Glutamatergic neuron (in vitro differentiated cells): ENCODE measurements at regions not wholly inside any gene's neighbourhood (a gene's known extent, or its start where the extent isn't known, plus 50 kb on each side); places are given as distances from the start of the nearest gene placed in this dataset.

Experiments
- DNase-seq: peaks from one replicate; pipeline ENCODE4 v3.0.0; 2022
- H3K27ac Mint-ChIP-seq: one replicate; pipeline ENCODE4 v1.8.0; 2020; ENCODE audit warnings: mild to moderate bottlenecking, mixed read lengths, inconsistent platforms; ENCODE audit not compliant: unreplicated experiment
- H3K27me3 Mint-ChIP-seq: one replicate; pipeline ENCODE4 v1.8.0; 2020; ENCODE audit warnings: mild to moderate bottlenecking, moderate library complexity, mixed read lengths, inconsistent platforms; ENCODE audit not compliant: unreplicated experiment
- H3K36me3 Mint-ChIP-seq: one replicate; pipeline ENCODE4 v1.8.0; 2020; ENCODE audit warnings: mild to moderate bottlenecking, mixed read lengths, inconsistent platforms; ENCODE audit not compliant: unreplicated experiment
- H3K4me1 Mint-ChIP-seq: one replicate; pipeline ENCODE4 v1.8.0; 2020; ENCODE audit warnings: mild to moderate bottlenecking, low read depth, mixed read lengths, inconsistent platforms; ENCODE audit not compliant: unreplicated experiment
- H3K4me3 Mint-ChIP-seq: one replicate; pipeline ENCODE4 v1.8.0; 2020; ENCODE audit warnings: mild to moderate bottlenecking, mixed read lengths, inconsistent platforms; ENCODE audit not compliant: unreplicated experiment
- H3K9me3 Mint-ChIP-seq: one replicate; pipeline ENCODE4 v1.8.0; 2020; ENCODE audit warnings: mild to moderate bottlenecking, moderate library complexity, mixed read lengths, inconsistent platforms; ENCODE audit not compliant: unreplicated experiment
- TF ChIP-seq, protein P1 (sequence below): fragments of 200-600 bp; sonication (generic); IDR thresholded peaks from one replicate; pipeline ENCODE4 v1.5.0; 2021; ENCODE audit not compliant: partially characterized antibody, unreplicated experiment

DNA sequence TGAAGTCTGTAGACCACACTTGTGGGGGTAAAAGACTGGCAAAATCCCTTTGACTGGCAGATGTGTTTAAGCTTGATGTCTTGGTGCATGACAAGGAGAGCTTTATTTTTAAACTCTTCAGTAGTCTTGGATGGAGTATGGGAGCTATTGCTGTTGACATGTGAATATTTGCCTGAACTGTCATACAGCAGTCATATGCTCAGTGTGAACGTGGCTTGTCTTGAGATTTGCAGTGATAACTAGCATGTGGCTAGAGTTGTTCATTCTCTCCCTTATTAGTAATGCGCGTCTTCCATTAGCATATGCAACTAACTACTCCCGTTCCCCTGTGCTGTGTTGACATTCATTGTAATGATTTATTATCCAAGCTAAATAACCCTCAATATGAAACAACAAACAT, 523.6 kb upstream of the WWC1 start:
- no peaks in the 10 kb centered on the region for H3K9me3 Mint-ChIP-seq
- H3K4me1 Mint-ChIP-seq, result peaks cover 27% of the 10 kb centered on the region
- TF ChIP-seq, protein P1, sequence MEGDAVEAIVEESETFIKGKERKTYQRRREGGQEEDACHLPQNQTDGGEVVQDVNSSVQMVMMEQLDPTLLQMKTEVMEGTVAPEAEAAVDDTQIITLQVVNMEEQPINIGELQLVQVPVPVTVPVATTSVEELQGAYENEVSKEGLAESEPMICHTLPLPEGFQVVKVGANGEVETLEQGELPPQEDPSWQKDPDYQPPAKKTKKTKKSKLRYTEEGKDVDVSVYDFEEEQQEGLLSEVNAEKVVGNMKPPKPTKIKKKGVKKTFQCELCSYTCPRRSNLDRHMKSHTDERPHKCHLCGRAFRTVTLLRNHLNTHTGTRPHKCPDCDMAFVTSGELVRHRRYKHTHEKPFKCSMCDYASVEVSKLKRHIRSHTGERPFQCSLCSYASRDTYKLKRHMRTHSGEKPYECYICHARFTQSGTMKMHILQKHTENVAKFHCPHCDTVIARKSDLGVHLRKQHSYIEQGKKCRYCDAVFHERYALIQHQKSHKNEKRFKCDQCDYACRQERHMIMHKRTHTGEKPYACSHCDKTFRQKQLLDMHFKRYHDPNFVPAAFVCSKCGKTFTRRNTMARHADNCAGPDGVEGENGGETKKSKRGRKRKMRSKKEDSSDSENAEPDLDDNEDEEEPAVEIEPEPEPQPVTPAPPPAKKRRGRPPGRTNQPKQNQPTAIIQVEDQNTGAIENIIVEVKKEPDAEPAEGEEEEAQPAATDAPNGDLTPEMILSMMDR, result no peak
- H3K27ac Mint-ChIP-seq, result no peak overlapping the region
- H3K4me3 Mint-ChIP-seq, result no peak overlapping the region
- no peaks in the 10 kb centered on the region for H3K36me3 Mint-ChIP-seq
- DNase-seq, result no peak
- no peaks in the 10 kb centered on the region for H3K27me3 Mint-ChIP-seq

DNA sequence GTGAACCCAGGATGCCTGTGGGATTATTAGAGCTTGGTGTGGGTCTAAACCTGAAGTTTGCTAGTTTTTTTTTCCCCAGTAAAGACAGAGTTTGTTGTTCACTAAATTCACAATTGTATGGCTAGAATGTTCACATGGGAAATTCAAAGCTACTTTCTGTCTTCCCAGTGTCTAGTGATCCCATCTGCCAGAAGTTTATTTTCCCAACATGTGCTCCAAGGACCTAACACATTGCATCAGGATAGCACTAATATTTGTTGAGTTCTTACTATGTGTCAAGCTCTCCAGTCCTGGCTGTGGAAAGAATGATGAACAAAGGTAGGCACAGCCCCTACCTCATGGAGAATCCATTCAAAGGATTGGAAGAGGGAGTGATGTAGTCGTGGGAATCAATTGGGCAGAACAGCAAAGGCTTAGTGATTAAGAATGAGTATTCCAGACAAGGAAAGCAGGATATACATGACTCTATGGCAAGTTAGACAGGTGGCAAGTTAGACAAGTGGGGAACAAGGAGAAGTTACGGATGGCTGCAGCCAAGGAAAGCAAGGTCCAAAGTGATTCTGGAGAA, 521.5 kb upstream of the WWC1 start:
- Mint-ChIP-seq H3K27me3 (no peaks in the 10 kb centered on the region), H3K4me1 (peaks cover 19% of the 10 kb centered on the region), H3K36me3 (no peaks in the 10 kb centered on the region), H3K27ac (no peak overlapping the region), H3K4me3 (no peak overlapping the region), H3K9me3 (no peaks in the 10 kb centered on the region)
- TF ChIP-seq, protein P1, result no peak
- no peak for DNase-seq

DNA sequence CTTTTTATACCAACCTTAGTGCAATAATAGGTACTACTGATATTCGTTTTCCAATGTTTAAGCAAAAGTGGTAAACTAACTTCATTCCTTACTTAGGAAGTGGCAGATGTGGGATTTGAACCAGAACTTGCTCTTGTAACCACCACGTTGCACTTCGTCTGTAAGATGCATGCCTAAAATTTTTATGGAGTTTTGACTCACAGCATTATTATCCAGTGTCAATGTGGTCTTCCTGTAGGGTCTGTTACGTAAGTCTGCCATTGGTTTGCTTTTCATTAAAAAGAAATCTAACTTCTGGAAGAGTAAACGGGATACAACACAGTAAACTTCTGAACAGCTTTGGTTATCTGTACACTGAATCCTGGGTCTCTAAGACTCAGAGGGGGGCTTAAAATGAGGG, 521.0 kb upstream of the WWC1 start:
- Mint-ChIP-seq H3K27me3 (no peaks in the 10 kb centered on the region), H3K36me3 (no peaks in the 10 kb centered on the region), H3K4me3 (no peak overlapping the region), H3K4me1 (peaks cover 14% of the 10 kb centered on the region), H3K9me3 (no peaks in the 10 kb centered on the region), H3K27ac (no peak overlapping the region)
- DNase-seq, result no peak
- TF ChIP-seq, protein P1, result no peak

DNA sequence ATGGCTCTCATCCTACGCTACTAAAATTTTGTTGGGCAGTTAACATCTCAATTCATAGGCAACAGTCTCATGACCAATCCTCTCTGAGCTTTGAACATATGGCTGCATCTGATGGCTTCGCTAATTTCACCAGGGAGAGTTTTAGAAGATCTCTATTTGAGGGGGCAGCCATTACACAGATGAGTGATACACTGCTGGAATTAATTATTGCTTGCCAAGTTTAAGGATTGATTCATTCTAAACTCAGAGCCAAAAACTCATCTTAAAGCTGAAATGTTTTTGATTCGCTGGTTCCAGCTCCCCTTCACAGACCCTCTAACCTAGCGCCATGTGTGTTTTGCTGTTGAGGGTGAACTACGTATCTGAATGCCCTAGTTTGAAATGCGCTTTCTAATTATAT, 519.9 kb upstream of the WWC1 start:
- peak overlapping the region; percentile 34 for H3K27ac Mint-ChIP-seq
- no peak for DNase-seq
- H3K9me3 Mint-ChIP-seq, result no peaks in the 10 kb centered on the region
- no peaks in the 10 kb centered on the region for H3K27me3 Mint-ChIP-seq
- peaks cover 13% of the 10 kb centered on the region for H3K4me1 Mint-ChIP-seq
- H3K36me3 Mint-ChIP-seq, result no peaks in the 10 kb centered on the region
- TF ChIP-seq, protein P1, result no peak
- H3K4me3 Mint-ChIP-seq, result no peak overlapping the region

DNA sequence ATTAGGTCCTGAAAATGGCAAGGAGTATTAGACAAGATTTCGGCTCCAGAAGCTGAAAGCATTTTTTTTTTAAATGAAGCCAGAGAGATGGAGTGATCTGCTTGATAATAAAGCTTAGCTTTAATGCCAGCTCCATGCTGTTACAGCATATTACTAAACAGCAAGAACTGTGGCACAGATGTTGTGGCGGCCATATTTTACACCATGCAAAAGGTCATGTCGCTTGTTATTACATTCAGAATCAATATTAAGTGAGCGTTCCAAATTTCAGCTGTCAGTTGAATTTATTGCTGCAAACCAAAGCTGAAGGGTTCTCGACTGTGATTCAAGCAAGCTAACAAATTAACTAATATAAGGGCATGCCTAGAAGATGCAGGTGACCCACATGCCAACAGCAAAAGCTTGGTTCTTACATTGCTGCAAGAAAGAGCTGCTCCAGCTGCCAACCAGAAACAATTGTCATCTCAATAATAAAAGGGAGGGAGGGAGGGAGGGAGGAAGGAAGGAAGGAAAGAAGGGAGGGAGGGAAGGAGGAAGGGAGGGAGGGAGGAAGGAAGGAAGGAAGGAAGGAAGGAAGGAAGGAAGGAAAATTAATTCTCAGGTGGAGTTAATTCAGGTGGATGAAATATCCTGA, 517.7 kb upstream of the WWC1 start:
- no peaks in the 10 kb centered on the region for H3K36me3 Mint-ChIP-seq
- H3K27me3 Mint-ChIP-seq, result no peaks in the 10 kb centered on the region
- no peak overlapping the region for H3K4me3 Mint-ChIP-seq
- H3K4me1 Mint-ChIP-seq, result peaks cover 13% of the 10 kb centered on the region
- no peaks in the 10 kb centered on the region for H3K9me3 Mint-ChIP-seq
- DNase-seq, result no peak
- TF ChIP-seq, protein P1, result no peak
- H3K27ac Mint-ChIP-seq, result peak overlapping the region; percentile 34
